ENCODE measurements at regions not wholly inside any gene's neighbourhood (a gene's known extent, or its start where the extent isn't known, plus 50 kb on each side); places are given as distances from the start of the nearest gene placed in this dataset.

DNA sequence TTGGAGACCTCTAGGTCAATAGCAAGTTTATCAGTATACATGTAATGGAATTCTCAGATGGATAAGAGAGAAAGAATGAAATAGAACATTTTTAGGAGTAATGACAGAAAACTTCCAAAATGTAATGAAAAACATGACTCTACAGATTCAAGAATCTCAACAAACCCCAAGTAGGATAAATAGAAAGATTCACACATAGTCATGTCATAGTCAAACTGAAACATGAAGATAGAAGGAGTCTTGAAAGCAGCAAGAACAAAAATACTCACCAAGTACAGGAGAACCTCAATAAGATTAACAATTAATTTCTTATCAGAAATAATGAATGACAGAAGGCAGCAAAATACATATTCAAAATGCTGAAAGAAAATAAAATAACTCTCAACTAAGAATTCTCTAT, 164.5 kb downstream of the SPATA31D1 start:
- TF ChIP-seq, protein P1, sequence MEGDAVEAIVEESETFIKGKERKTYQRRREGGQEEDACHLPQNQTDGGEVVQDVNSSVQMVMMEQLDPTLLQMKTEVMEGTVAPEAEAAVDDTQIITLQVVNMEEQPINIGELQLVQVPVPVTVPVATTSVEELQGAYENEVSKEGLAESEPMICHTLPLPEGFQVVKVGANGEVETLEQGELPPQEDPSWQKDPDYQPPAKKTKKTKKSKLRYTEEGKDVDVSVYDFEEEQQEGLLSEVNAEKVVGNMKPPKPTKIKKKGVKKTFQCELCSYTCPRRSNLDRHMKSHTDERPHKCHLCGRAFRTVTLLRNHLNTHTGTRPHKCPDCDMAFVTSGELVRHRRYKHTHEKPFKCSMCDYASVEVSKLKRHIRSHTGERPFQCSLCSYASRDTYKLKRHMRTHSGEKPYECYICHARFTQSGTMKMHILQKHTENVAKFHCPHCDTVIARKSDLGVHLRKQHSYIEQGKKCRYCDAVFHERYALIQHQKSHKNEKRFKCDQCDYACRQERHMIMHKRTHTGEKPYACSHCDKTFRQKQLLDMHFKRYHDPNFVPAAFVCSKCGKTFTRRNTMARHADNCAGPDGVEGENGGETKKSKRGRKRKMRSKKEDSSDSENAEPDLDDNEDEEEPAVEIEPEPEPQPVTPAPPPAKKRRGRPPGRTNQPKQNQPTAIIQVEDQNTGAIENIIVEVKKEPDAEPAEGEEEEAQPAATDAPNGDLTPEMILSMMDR (IDR thresholded peaks at IDR 0.05), result no peak
- TF ChIP-seq POLR2AphosphoS5 (IDR thresholded peaks at IDR 0.05) (no peak), POLR2A (IDR thresholded peaks at IDR 0.05) (no peak)

Data from breast epithelium (tissue), 3 donors.